A549 (cell line): ENCODE measurements at regions not wholly inside any gene's neighbourhood (a gene's known extent, or its start where the extent isn't known, plus 50 kb on each side); places are given as distances from the start of the nearest gene placed in this dataset.

Experiments
- ATAC-seq, 2 experiments: fragments of 200-7000 bp in 1 of 2; fragments of >200 bp in 1 of 2; cut with Nextera tagmentation in 1 of 2; cut with Tn5 transposase in 1 of 2; 3 replicates each; pipeline versions ENCODE4 v1.8.0 to v1.9.1; 2018 to 2020; ENCODE audit warnings: mild to moderate bottlenecking in 1 of 2, moderate library complexity in 1 of 2
- CTCF ChIA-PET: fragments of 300-600 bp; sonication (Branson Sonifier 250); formaldehyde crosslinking; extraction: SDS; loops from one replicate; lab custom pipeline; 2021; ENCODE audit warnings: antibody characterized with exemption, inconsistent platforms; lab: Yijun Ruan, JAX
- POLR2A ChIA-PET: fragments of 350-600 bp; formaldehyde crosslinking; extraction: SDS; loops from one replicate; lab custom pipeline; 2021; ENCODE audit warnings: antibody characterized with exemption, inconsistent platforms; lab: Yijun Ruan, JAX
- DNase-seq, 2 experiments: peaks; one replicate each; pipeline versions ENCODE4 v3.0.0 to v3.0.0-alpha.2; 2011 to 2016; ENCODE audit warnings: low read depth in 1 of 2, low spot score in 1 of 2
- FAIRE-seq: peaks from 2 replicates; lab custom pipeline; 2011; peaks lifted over from hg19 to GRCh38; lab: Jason Lieb, UNC
- H3K27ac ChIP-seq, 2 experiments: fragments of >200 bp; sonication (Bioruptor Twin); formaldehyde crosslinking; 3 replicates each; pipeline ENCODE4 v1.5.1; 2016 to 2017
- H3K4me1 ChIP-seq: fragments of >200 bp; sonication (Bioruptor Twin); formaldehyde crosslinking; 3 replicates; pipeline ENCODE4 v1.6.1; 2016
- H3K4me2 ChIP-seq: fragments of >200 bp; sonication (Bioruptor Twin); formaldehyde crosslinking; 3 replicates; pipeline ENCODE4 v1.6.1; 2016
- H3K4me3 ChIP-seq: fragments of >200 bp; sonication (Bioruptor Twin); formaldehyde crosslinking; 3 replicates; pipeline ENCODE4 v1.5.1; 2016
- H3K9me3 ChIP-seq: fragments of >200 bp; sonication (Bioruptor Twin); formaldehyde crosslinking; 3 replicates; pipeline ENCODE4 v1.6.1; 2016
- BCL3 ChIP-seq: fragments of >200 bp; sonication (Bioruptor Twin); formaldehyde crosslinking; IDR thresholded peaks from 3 replicates; pipeline ENCODE4 v1.6.1; 2016
- CBX2 ChIP-seq: fragments of 200-600 bp; sonication (generic); IDR thresholded peaks from 2 replicates; pipeline ENCODE4 v1.6.1; 2016; ENCODE audit warnings: low read depth, mild to moderate bottlenecking, borderline replicate concordance
- CHD2 ChIP-seq: fragments of 150-350 bp; IDR thresholded peaks from 2 replicates; pipeline ENCODE4 v1.6.1; 2014; ENCODE audit warnings: low read length; ENCODE audit not compliant: partially characterized antibody
- CHD4 ChIP-seq: fragments of 200-600 bp; sonication (generic); IDR thresholded peaks from 2 replicates; pipeline ENCODE4 v1.6.1; 2016; ENCODE audit warnings: antibody characterized with exemption, mild to moderate bottlenecking, borderline replicate concordance
- FOXS1 ChIP-seq: fragments of 250-450 bp; sonication (Bioruptor Pico); IDR thresholded peaks from 2 replicates; pipeline ENCODE4 v1.5.0; 2020; ENCODE audit warnings: mild to moderate bottlenecking, moderate library complexity
- HOXA7 ChIP-seq: fragments of 250-450 bp; sonication (Bioruptor Pico); IDR thresholded peaks from 2 replicates; pipeline ENCODE4 v1.5.0; 2020; ENCODE audit warnings: mild to moderate bottlenecking, moderate library complexity
- JUN ChIP-seq, 2 experiments: fragments of >200 bp; sonication (Bioruptor Twin); formaldehyde crosslinking; IDR thresholded peaks; 2 replicates in 1 of 2; 3 replicates in 1 of 2; pipeline ENCODE4 v1.6.1; 2016 to 2017
- JUNB ChIP-seq: fragments of >200 bp; sonication (Bioruptor Twin); formaldehyde crosslinking; IDR thresholded peaks from 2 replicates; pipeline ENCODE4 v1.6.1; 2016
- MAX ChIP-seq: IDR thresholded peaks from 2 replicates; pipeline ENCODE4 v1.6.1; 2012
- MYC ChIP-seq: IDR thresholded peaks from 2 replicates; pipeline ENCODE4 v1.6.1; 2012; ENCODE audit warnings: mild to moderate bottlenecking, inconsistent platforms, low read length, improper control_type of control experiment, borderline replicate concordance
- POLR2AphosphoS2 ChIP-seq: conservative IDR thresholded peaks from 2 replicates; pipeline ENCODE4 v1.6.1; 2012; ENCODE audit warnings: low read length, improper control_type of control experiment, inconsistent platforms
- SMC3 ChIP-seq: fragments of >200 bp; sonication (Bioruptor Twin); formaldehyde crosslinking; IDR thresholded peaks from 3 replicates; pipeline ENCODE4 v1.6.1; 2018; ENCODE audit warnings: inconsistent platforms
- TFCP2L1 ChIP-seq: fragments of 250-450 bp; sonication (Bioruptor Pico); IDR thresholded peaks from 2 replicates; pipeline ENCODE4 v1.5.0; 2021; ENCODE audit warnings: mild to moderate bottlenecking
- ZC3H11A ChIP-seq: fragments of 450-650 bp; IDR thresholded peaks from 2 replicates; pipeline ENCODE4 v1.6.1; 2014; ENCODE audit warnings: antibody characterized with exemption, mild to moderate bottlenecking
- ZFP36 ChIP-seq: fragments of 450-650 bp; IDR thresholded peaks from 2 replicates; pipeline ENCODE4 v1.6.1; 2014; ENCODE audit warnings: borderline replicate concordance; ENCODE audit not compliant: partially characterized antibody
- WGBS: methylation state at CpG from one replicate; pipeline ENCODE4 v1.1.6; 2017; ENCODE audit errors: missing lambda C conversion rate; 5-methylcytosine and 5-hydroxymethylcytosine counted together
- TF ChIP-seq, protein P1 (sequence below): fragments of 150-350 bp; IDR thresholded peaks from 2 replicates; pipeline ENCODE4 v1.6.1; 2014; ENCODE audit warnings: low read depth, mild to moderate bottlenecking, low read length
- TF ChIP-seq, protein P2 (sequence below): fragments of >200 bp; sonication (Bioruptor Twin); formaldehyde crosslinking; IDR thresholded peaks from 2 replicates; pipeline ENCODE4 v1.6.1; 2016
- TF ChIP-seq, protein P3 (sequence below): fragments of 450-650 bp; IDR thresholded peaks from 2 replicates; pipeline ENCODE4 v1.6.1; 2014; ENCODE audit warnings: antibody characterized with exemption
- TF ChIP-seq, protein P4 (sequence below): IDR thresholded peaks from 2 replicates; pipeline ENCODE4 v1.6.1; 2012; ENCODE audit warnings: low read depth, borderline replicate concordance
- TF ChIP-seq, protein P5 (sequence below): fragments of 250-450 bp; sonication (Bioruptor Pico); IDR thresholded peaks from 2 replicates; pipeline ENCODE4 v1.5.0; 2020; ENCODE audit warnings: low read depth, mild to moderate bottlenecking, moderate library complexity

- ChIA-PET CTCF (no interaction called here), POLR2A (no interaction called here)
- no peak for TF ChIP-seq CHD2
- TF ChIP-seq, protein P1, sequence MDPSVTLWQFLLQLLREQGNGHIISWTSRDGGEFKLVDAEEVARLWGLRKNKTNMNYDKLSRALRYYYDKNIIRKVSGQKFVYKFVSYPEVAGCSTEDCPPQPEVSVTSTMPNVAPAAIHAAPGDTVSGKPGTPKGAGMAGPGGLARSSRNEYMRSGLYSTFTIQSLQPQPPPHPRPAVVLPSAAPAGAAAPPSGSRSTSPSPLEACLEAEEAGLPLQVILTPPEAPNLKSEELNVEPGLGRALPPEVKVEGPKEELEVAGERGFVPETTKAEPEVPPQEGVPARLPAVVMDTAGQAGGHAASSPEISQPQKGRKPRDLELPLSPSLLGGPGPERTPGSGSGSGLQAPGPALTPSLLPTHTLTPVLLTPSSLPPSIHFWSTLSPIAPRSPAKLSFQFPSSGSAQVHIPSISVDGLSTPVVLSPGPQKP = no peak
- no peak for TF ChIP-seq CHD4
- no peak for TF ChIP-seq HOXA7 (CRISPR knock-in tag)
- TF ChIP-seq, protein P2, sequence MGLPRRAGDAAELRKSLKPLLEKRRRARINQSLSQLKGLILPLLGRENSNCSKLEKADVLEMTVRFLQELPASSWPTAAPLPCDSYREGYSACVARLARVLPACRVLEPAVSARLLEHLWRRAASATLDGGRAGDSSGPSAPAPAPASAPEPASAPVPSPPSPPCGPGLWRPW = no peak
- TF ChIP-seq POLR2AphosphoS2 = no peak
- TF ChIP-seq SMC3 = no peak
- TF ChIP-seq CBX2 = no peak
- TF ChIP-seq JUNB = no peak
- no peak for TF ChIP-seq ZC3H11A
- TF ChIP-seq BCL3 = no peak
- TF ChIP-seq, protein P3, sequence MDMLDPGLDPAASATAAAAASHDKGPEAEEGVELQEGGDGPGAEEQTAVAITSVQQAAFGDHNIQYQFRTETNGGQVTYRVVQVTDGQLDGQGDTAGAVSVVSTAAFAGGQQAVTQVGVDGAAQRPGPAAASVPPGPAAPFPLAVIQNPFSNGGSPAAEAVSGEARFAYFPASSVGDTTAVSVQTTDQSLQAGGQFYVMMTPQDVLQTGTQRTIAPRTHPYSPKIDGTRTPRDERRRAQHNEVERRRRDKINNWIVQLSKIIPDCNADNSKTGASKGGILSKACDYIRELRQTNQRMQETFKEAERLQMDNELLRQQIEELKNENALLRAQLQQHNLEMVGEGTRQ = no peak
- TF ChIP-seq, protein P4, sequence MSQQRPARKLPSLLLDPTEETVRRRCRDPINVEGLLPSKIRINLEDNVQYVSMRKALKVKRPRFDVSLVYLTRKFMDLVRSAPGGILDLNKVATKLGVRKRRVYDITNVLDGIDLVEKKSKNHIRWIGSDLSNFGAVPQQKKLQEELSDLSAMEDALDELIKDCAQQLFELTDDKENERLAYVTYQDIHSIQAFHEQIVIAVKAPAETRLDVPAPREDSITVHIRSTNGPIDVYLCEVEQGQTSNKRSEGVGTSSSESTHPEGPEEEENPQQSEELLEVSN = no peak
- TF ChIP-seq MYC = no peak
- TF ChIP-seq, protein P5, sequence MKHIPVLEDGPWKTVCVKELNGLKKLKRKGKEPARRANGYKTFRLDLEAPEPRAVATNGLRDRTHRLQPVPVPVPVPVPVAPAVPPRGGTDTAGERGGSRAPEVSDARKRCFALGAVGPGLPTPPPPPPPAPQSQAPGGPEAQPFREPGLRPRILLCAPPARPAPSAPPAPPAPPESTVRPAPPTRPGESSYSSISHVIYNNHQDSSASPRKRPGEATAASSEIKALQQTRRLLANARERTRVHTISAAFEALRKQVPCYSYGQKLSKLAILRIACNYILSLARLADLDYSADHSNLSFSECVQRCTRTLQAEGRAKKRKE (CRISPR knock-in tag) = no peak
- no peak for TF ChIP-seq ZFP36
- TF ChIP-seq MAX = no peak
- 17% methylated on average over 3 of the region's 8 CpGs for WGBS
- H3K9me3 ChIP-seq = no peaks in the 10 kb centered on the region
- FAIRE-seq (no peak), ATAC-seq (no peak), DNase-seq (no peak)
- H3K27ac ChIP-seq = no peak overlapping the region
- H3K4me1 ChIP-seq = no peaks in the 10 kb centered on the region
- no peak overlapping the region for H3K4me3 ChIP-seq
- no peak overlapping the region for H3K4me2 ChIP-seq
Measured at GRCh38 chr18:77973745-77974144, 724.1 kb downstream of the GALR1 start.

DNA sequence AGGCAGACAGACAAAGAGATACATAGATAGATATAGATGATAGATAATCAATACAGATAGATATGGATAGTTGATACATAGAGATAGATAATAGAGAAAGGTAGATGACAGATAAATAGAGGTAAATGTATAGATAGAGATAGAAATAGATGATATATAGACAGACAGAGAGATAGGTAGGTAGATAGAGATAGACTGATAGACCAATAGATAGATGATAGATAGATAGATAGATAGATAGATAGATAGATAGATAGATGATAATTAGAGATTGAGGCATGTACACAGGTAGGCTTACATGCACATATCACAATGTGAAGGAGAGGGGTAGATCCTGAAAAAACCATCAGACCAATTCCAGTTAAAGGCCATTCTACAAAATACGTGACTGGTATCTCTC lies 724.7 kb downstream of the GALR1 start:
- CTCF ChIA-PET = no interaction called here
- H3K27ac ChIP-seq = no peak overlapping the region
- DNase-seq (no peak), FAIRE-seq (no peak), ATAC-seq (no peak)
- H3K4me1 ChIP-seq = no peaks in the 10 kb centered on the region
- no peak overlapping the region for H3K4me3 ChIP-seq
- TF ChIP-seq MYC (no peak), JUN (IDR thresholded peaks at IDR 0.05) (no peak)
- TF ChIP-seq, protein P2 = no peak
- POLR2A ChIA-PET = no interaction called here
- 4% methylated on average over 1 of the region's 1 CpG for WGBS
- H3K9me3 ChIP-seq = no peaks in the 10 kb centered on the region
- H3K4me2 ChIP-seq = no peak overlapping the region

- TF ChIP-seq ZFP36 (no peak), FOXS1 (CRISPR knock-in tag) (no peak), TFCP2L1 (CRISPR knock-in tag) (no peak)
- Histone ChIP-seq H3K4me3 (no peak overlapping the region), H3K9me3 (no peaks in the 10 kb centered on the region), H3K4me2 (no peak overlapping the region), H3K27ac (no peak overlapping the region), H3K4me1 (no peaks in the 10 kb centered on the region)
- 0% methylated on average over 2 of the region's 11 CpGs for WGBS
- POLR2A ChIA-PET = no interaction called here
- ATAC-seq (no peak), FAIRE-seq (no peak), DNase-seq (no peak)
- CTCF ChIA-PET = no interaction called here
Measured at GRCh38 chr18:77977331-77977730, 727.7 kb downstream of the GALR1 start.
